Activated naive CD4-positive, alpha-beta T cell treated with anti-CD3 and anti-CD28 coated beads, Interleukin-2, amount 50 U/mL, for 24 hours (primary cell): ENCODE measurements at regions not wholly inside any gene's neighbourhood (a gene's known extent, or its start where the extent isn't known, plus 50 kb on each side); places are given as distances from the start of the nearest gene placed in this dataset.

Experiments used
- H3K27ac Mint-ChIP-seq: one replicate; pipeline ENCODE4 v1.8.0; 2021; ENCODE audit warnings: mild to moderate bottlenecking, mixed read lengths
- H3K27me3 Mint-ChIP-seq: one replicate; pipeline ENCODE4 v1.8.0; 2021; ENCODE audit warnings: mixed read lengths
- H3K36me3 Mint-ChIP-seq: one replicate; pipeline ENCODE4 v1.8.0; 2021; ENCODE audit warnings: mixed read lengths
- H3K4me1 Mint-ChIP-seq: one replicate; pipeline ENCODE4 v1.8.0; 2021; ENCODE audit warnings: mixed read lengths
- H3K4me3 Mint-ChIP-seq: one replicate; pipeline ENCODE4 v1.8.0; 2021; ENCODE audit warnings: mild to moderate bottlenecking, mixed read lengths
- H3K9me3 Mint-ChIP-seq: one replicate; pipeline ENCODE4 v1.8.0; 2021; ENCODE audit warnings: mixed read lengths

GRCh38 chr22:27302501-27302900 is 499.1 kb downstream of the MN1 start:
- H3K27me3 Mint-ChIP-seq: peaks cover 8% of the 10 kb centered on the region
- H3K9me3 Mint-ChIP-seq: no peaks in the 10 kb centered on the region
- H3K4me1 Mint-ChIP-seq: no peaks in the 10 kb centered on the region
- H3K36me3 Mint-ChIP-seq: no peaks in the 10 kb centered on the region
- H3K27ac Mint-ChIP-seq: no peak overlapping the region
- no peak overlapping the region for H3K4me3 Mint-ChIP-seq

GRCh38 chr22:27303718-27304117 is 497.8 kb downstream of the MN1 start:
- no peaks in the 10 kb centered on the region for H3K9me3 Mint-ChIP-seq
- peaks cover 5% of the 10 kb centered on the region for H3K27me3 Mint-ChIP-seq
- H3K4me1 Mint-ChIP-seq: no peaks in the 10 kb centered on the region
- H3K36me3 Mint-ChIP-seq: no peaks in the 10 kb centered on the region
- H3K4me3 Mint-ChIP-seq: no peak overlapping the region
- no peak overlapping the region for H3K27ac Mint-ChIP-seq

GRCh38 chr22:27306771-27307170 is 494.8 kb downstream of the MN1 start:
- no peaks in the 10 kb centered on the region for H3K4me1 Mint-ChIP-seq
- H3K27ac Mint-ChIP-seq: no peak overlapping the region
- peaks cover 4% of the 10 kb centered on the region for H3K27me3 Mint-ChIP-seq
- H3K36me3 Mint-ChIP-seq: no peaks in the 10 kb centered on the region
- no peaks in the 10 kb centered on the region for H3K9me3 Mint-ChIP-seq
- no peak overlapping the region for H3K4me3 Mint-ChIP-seq

GRCh38 chr22:27307545-27308247 is 493.9 kb downstream of the MN1 start:
- no peaks in the 10 kb centered on the region for H3K4me1 Mint-ChIP-seq
- H3K27me3 Mint-ChIP-seq: peaks cover 4% of the 10 kb centered on the region
- H3K27ac Mint-ChIP-seq: no peak overlapping the region
- H3K36me3 Mint-ChIP-seq: no peaks in the 10 kb centered on the region
- no peaks in the 10 kb centered on the region for H3K9me3 Mint-ChIP-seq
- no peak overlapping the region for H3K4me3 Mint-ChIP-seq

- no peaks in the 10 kb centered on the region for H3K9me3 Mint-ChIP-seq
- no peaks in the 10 kb centered on the region for H3K4me1 Mint-ChIP-seq
- no peaks in the 10 kb centered on the region for H3K36me3 Mint-ChIP-seq
- no peak overlapping the region for H3K27ac Mint-ChIP-seq
- H3K27me3 Mint-ChIP-seq: peaks cover 4% of the 10 kb centered on the region
- no peak overlapping the region for H3K4me3 Mint-ChIP-seq
Observed at GRCh38 chr22:27308513-27308912, 493.0 kb downstream of the MN1 start.

- peaks cover 5% of the 10 kb centered on the region for H3K27me3 Mint-ChIP-seq
- H3K4me3 Mint-ChIP-seq: no peak overlapping the region
- no peaks in the 10 kb centered on the region for H3K4me1 Mint-ChIP-seq
- no peaks in the 10 kb centered on the region for H3K36me3 Mint-ChIP-seq
- no peaks in the 10 kb centered on the region for H3K9me3 Mint-ChIP-seq
- H3K27ac Mint-ChIP-seq: no peak overlapping the region
Observed at GRCh38 chr22:27309697-27310096, 491.9 kb downstream of the MN1 start.

- Mint-ChIP-seq H3K9me3 (no peaks in the 10 kb centered on the region), H3K27ac (no peak overlapping the region), H3K27me3 (peaks cover 13% of the 10 kb centered on the region), H3K4me3 (no peak overlapping the region), H3K36me3 (no peaks in the 10 kb centered on the region), H3K4me1 (no peaks in the 10 kb centered on the region)
Observed at GRCh38 chr22:27310966-27311697, 490.4 kb downstream of the MN1 start.

GRCh38 chr22:27311698-27312550 is 489.6 kb downstream of the MN1 start:
- Mint-ChIP-seq H3K27ac (no peak overlapping the region), H3K4me1 (no peaks in the 10 kb centered on the region), H3K36me3 (no peaks in the 10 kb centered on the region), H3K9me3 (no peaks in the 10 kb centered on the region), H3K27me3 (peaks cover 16% of the 10 kb centered on the region), H3K4me3 (no peak overlapping the region)

- no peak overlapping the region for H3K4me3 Mint-ChIP-seq
- no peak overlapping the region for H3K27ac Mint-ChIP-seq
- no peaks in the 10 kb centered on the region for H3K4me1 Mint-ChIP-seq
- H3K36me3 Mint-ChIP-seq: no peaks in the 10 kb centered on the region
- H3K9me3 Mint-ChIP-seq: no peaks in the 10 kb centered on the region
- peaks cover 19% of the 10 kb centered on the region for H3K27me3 Mint-ChIP-seq
Observed at GRCh38 chr22:27312565-27312964, 489.0 kb downstream of the MN1 start.

GRCh38 chr22:27312966-27313855 is 488.3 kb downstream of the MN1 start:
- H3K36me3 Mint-ChIP-seq: no peaks in the 10 kb centered on the region
- H3K4me1 Mint-ChIP-seq: no peaks in the 10 kb centered on the region
- peaks cover 22% of the 10 kb centered on the region for H3K27me3 Mint-ChIP-seq
- H3K27ac Mint-ChIP-seq: no peak overlapping the region
- no peaks in the 10 kb centered on the region for H3K9me3 Mint-ChIP-seq
- H3K4me3 Mint-ChIP-seq: no peak overlapping the region

- Mint-ChIP-seq H3K4me3 (no peak overlapping the region), H3K4me1 (no peaks in the 10 kb centered on the region), H3K36me3 (no peaks in the 10 kb centered on the region), H3K27me3 (peaks cover 18% of the 10 kb centered on the region), H3K9me3 (no peaks in the 10 kb centered on the region), H3K27ac (no peak overlapping the region)
Observed at GRCh38 chr22:27314276-27314807, 487.2 kb downstream of the MN1 start.

GRCh38 chr22:27315833-27316232 is 485.7 kb downstream of the MN1 start:
- Mint-ChIP-seq H3K4me1 (no peaks in the 10 kb centered on the region), H3K4me3 (no peak overlapping the region), H3K36me3 (no peaks in the 10 kb centered on the region), H3K27me3 (peaks cover 25% of the 10 kb centered on the region), H3K27ac (no peak overlapping the region), H3K9me3 (no peaks in the 10 kb centered on the region)

- H3K9me3 Mint-ChIP-seq: peaks cover 2% of the 10 kb centered on the region
- H3K4me3 Mint-ChIP-seq: no peak overlapping the region
- no peaks in the 10 kb centered on the region for H3K36me3 Mint-ChIP-seq
- H3K27me3 Mint-ChIP-seq: peaks cover 28% of the 10 kb centered on the region
- H3K4me1 Mint-ChIP-seq: no peaks in the 10 kb centered on the region
- H3K27ac Mint-ChIP-seq: no peak overlapping the region
Observed at GRCh38 chr22:27317096-27317495, 484.5 kb downstream of the MN1 start.

- Mint-ChIP-seq H3K27ac (no peak overlapping the region), H3K9me3 (peaks cover 4% of the 10 kb centered on the region), H3K27me3 (peaks cover 29% of the 10 kb centered on the region), H3K4me1 (no peaks in the 10 kb centered on the region), H3K36me3 (no peaks in the 10 kb centered on the region), H3K4me3 (no peak overlapping the region)
Observed at GRCh38 chr22:27317971-27318428, 483.6 kb downstream of the MN1 start.

GRCh38 chr22:27318516-27318915 is 483.0 kb downstream of the MN1 start:
- Mint-ChIP-seq H3K4me1 (no peaks in the 10 kb centered on the region), H3K36me3 (no peaks in the 10 kb centered on the region), H3K27ac (no peak overlapping the region), H3K27me3 (peaks cover 29% of the 10 kb centered on the region), H3K9me3 (peaks cover 4% of the 10 kb centered on the region), H3K4me3 (no peak overlapping the region)
